ENCODE measurements at regions not wholly inside any gene's neighbourhood (a gene's known extent, or its start where the extent isn't known, plus 50 kb on each side); places are given as distances from the start of the nearest gene placed in this dataset.

GRCh38 chr5:60520451-60521227, 179.3 kb downstream of the DEPDC1B start:
- Histone ChIP-seq H3K4me3 (replicated peaks in 1 of 3; ENCODE audit: insufficient read depth in 1 of 3, low read depth in 1 of 3, low read length in 3 of 3) (no peak overlapping the region), H2AFZ (ENCODE audit: low read depth, low read length) (no peak overlapping the region)

More at GRCh38 chr5:60520451-60521227, 179.3 kb downstream of the DEPDC1B start:
- Histone ChIP-seq H3K36me3 (ENCODE audit: control insufficient read depth in 2 of 2, extremely low read depth in 1 of 2, insufficient read depth in 2 of 2, low read length in 2 of 2) (no peaks in the 10 kb centered on the region), H3K9ac (replicated peaks; ENCODE audit: extremely low read depth, insufficient read depth, low read length) (no peak overlapping the region), H3K4me1 (ENCODE audit: control insufficient read depth, extremely low read depth, insufficient read depth, low read length) (no peaks in the 10 kb centered on the region), H3K4me2 (ENCODE audit: insufficient read depth, low read length) (no peak overlapping the region), H3K9me3 (replicated peaks; ENCODE audit: control insufficient read depth, insufficient read depth, low read length) (no peaks in the 10 kb centered on the region), H4K20me1 (replicated peaks; ENCODE audit: control insufficient read depth, extremely low read depth, insufficient read depth, low read length) (no peaks in the 10 kb centered on the region), H3K9me1 (replicated peaks; ENCODE audit: control insufficient read depth, extremely low read depth, insufficient read depth, low read length) (no peaks in the 10 kb centered on the region), H3K79me2 (ENCODE audit: control insufficient read depth, insufficient read depth, low read length) (no peaks in the 10 kb centered on the region), H3K27me3 (ENCODE audit: control insufficient read depth in 2 of 2, insufficient read depth in 2 of 2, low read length in 2 of 2) (no peaks in the 10 kb centered on the region), H3K27ac (ENCODE audit: insufficient read depth, low read depth, low read length) (no peak overlapping the region)
- CTCF ChIA-PET = no interaction called here
- dilution Hi-C loops (cut with MboI; ENCODE audit: extremely low pct_ligation_motif_present, low sequenced_read_pairs) = no loop called here
- no peak for DNase-seq (ENCODE audit: low read depth, low spot score)
- intact Hi-C loops (cut with micrococcal nuclease) = no loop called here
- POLR2A ChIA-PET = no interaction called here
- TF ChIP-seq POLR2A (IDR thresholded peaks at IDR 0.05; ENCODE audit: low read depth, low read length) (no peak), MYC (IDR thresholded peaks at IDR 0.05; ENCODE audit: low read depth, low read length) (no peak), EZH2 (IDR thresholded peaks at IDR 0.05; ENCODE audit: borderline replicate concordance, low read depth, low read length, severe bottlenecking) (no peak), FOS (IDR thresholded peaks at IDR 0.05; ENCODE audit: borderline replicate concordance, insufficient read depth, low read length) (no peak), JUN (IDR thresholded peaks at IDR 0.05; ENCODE audit: borderline replicate concordance, insufficient read depth, insufficient read length, low read depth) (no peak), GATA2 (IDR thresholded peaks at IDR 0.05; ENCODE audit: insufficient read depth, insufficient read length, low read depth, low read length) (no peak), POLR2AphosphoS5 (IDR thresholded peaks at IDR 0.05; ENCODE audit: insufficient read depth, low read depth, low read length) (no peak)
- TF ChIP-seq, protein P1, sequence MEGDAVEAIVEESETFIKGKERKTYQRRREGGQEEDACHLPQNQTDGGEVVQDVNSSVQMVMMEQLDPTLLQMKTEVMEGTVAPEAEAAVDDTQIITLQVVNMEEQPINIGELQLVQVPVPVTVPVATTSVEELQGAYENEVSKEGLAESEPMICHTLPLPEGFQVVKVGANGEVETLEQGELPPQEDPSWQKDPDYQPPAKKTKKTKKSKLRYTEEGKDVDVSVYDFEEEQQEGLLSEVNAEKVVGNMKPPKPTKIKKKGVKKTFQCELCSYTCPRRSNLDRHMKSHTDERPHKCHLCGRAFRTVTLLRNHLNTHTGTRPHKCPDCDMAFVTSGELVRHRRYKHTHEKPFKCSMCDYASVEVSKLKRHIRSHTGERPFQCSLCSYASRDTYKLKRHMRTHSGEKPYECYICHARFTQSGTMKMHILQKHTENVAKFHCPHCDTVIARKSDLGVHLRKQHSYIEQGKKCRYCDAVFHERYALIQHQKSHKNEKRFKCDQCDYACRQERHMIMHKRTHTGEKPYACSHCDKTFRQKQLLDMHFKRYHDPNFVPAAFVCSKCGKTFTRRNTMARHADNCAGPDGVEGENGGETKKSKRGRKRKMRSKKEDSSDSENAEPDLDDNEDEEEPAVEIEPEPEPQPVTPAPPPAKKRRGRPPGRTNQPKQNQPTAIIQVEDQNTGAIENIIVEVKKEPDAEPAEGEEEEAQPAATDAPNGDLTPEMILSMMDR (IDR thresholded peaks at IDR 0.05; ENCODE audit: extremely low read depth in 1 of 2, insufficient read depth in 1 of 2, low read depth in 1 of 2, low read length in 2 of 2) = no peak
- TF ChIP-seq, protein P2, sequence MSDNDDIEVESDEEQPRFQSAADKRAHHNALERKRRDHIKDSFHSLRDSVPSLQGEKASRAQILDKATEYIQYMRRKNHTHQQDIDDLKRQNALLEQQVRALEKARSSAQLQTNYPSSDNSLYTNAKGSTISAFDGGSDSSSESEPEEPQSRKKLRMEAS (IDR thresholded peaks at IDR 0.05; ENCODE audit: insufficient read depth, insufficient read length) = no peak
- no TSS peak for BruUV-seq (replicated peaks)
- FAIRE-seq = no peak

Data from endothelial cell of umbilical vein (primary cell).